Vagina (tissue), 2 donors: ENCODE measurements at regions not wholly inside any gene's neighbourhood (a gene's known extent, or its start where the extent isn't known, plus 50 kb on each side); places are given as distances from the start of the nearest gene placed in this dataset.

ENCODE experiments used
- POLR2A ChIP-seq, 2 donors: fragments of 450-650 bp; IDR thresholded peaks; one replicate each; pipeline ENCODE4 v1.6.1; 2017; ENCODE audit warnings: antibody characterized with exemption in 2 of 2, mild to moderate bottlenecking in 2 of 2, moderate library complexity in 2 of 2
- TF ChIP-seq, protein P1 (sequence below), 3 experiments: fragments of 450-650 bp in 2 of 3; fragments of 200-600 bp in 1 of 3; sonication (generic) in 1 of 3; IDR thresholded peaks; one replicate each; pipeline ENCODE4 v1.5.1; 2017 to 2019; ENCODE audit warnings: antibody characterized with exemption in 3 of 3, mild to moderate bottlenecking in 2 of 3, moderate library complexity in 2 of 3

DNA sequence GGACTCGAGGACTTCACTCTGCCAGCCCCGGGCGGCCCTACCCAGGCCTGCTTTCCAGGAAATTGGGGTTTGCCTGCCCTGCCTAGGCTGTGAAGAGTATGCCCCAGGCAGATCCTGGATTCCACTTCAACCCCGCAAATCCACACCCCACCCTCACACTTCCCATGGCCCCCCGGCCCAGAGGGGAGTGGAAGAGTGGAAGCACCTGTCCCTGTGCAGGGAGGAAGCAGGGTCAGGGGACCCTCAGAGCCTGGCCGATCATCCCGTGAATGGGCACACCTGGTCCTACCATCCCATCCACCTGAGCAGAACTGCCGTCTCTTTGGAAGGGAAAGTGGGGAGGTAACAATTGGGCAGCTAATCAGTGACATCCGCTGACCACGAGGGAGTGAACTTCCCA is 245.2 kb downstream of the EIPR1 start:
- TF ChIP-seq, protein P1, sequence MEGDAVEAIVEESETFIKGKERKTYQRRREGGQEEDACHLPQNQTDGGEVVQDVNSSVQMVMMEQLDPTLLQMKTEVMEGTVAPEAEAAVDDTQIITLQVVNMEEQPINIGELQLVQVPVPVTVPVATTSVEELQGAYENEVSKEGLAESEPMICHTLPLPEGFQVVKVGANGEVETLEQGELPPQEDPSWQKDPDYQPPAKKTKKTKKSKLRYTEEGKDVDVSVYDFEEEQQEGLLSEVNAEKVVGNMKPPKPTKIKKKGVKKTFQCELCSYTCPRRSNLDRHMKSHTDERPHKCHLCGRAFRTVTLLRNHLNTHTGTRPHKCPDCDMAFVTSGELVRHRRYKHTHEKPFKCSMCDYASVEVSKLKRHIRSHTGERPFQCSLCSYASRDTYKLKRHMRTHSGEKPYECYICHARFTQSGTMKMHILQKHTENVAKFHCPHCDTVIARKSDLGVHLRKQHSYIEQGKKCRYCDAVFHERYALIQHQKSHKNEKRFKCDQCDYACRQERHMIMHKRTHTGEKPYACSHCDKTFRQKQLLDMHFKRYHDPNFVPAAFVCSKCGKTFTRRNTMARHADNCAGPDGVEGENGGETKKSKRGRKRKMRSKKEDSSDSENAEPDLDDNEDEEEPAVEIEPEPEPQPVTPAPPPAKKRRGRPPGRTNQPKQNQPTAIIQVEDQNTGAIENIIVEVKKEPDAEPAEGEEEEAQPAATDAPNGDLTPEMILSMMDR (IDR thresholded peaks at IDR 0.05): no peak
- TF ChIP-seq POLR2A (IDR thresholded peaks at IDR 0.05): no peak
